ENCODE measurements at regions not wholly inside any gene's neighbourhood (a gene's known extent, or its start where the extent isn't known, plus 50 kb on each side); places are given as distances from the start of the nearest gene placed in this dataset.

- TF ChIP-seq POLR2A (IDR thresholded peaks at IDR 0.05), result no peak
- no peak for TF ChIP-seq CTCF (IDR thresholded peaks at IDR 0.05)
Measured at GRCh38 chr5:68369457-68370125, 154.0 kb downstream of the PIK3R1 start.

Measured in ovary (tissue), 3 donors.